Activated T-cell treated with anti-CD3 and anti-CD28 coated beads, Interleukin-2, amount 50 U/mL, for 4 hours (primary cell): ENCODE measurements at regions not wholly inside any gene's neighbourhood (a gene's known extent, or its start where the extent isn't known, plus 50 kb on each side); places are given as distances from the start of the nearest gene placed in this dataset.
A peak's percentile ranks its signal among the peaks of the same experiment; 100 is the strongest.

Experiments used
- ATAC-seq, 2 donors: fragments of 200-7000 bp; cut with Tn5 transposase; one replicate each; pipeline ENCODE4 v1.10.0; 2021
- DNase-seq: peaks from one replicate; pipeline ENCODE4 v3.0.0-alpha.2; 2020
- H3K27me3 Mint-ChIP-seq: one replicate; pipeline ENCODE4 v1.8.0; 2021; ENCODE audit warnings: low read depth, mixed read lengths
- H3K36me3 Mint-ChIP-seq: one replicate; pipeline ENCODE4 v1.8.0; 2022; ENCODE audit warnings: mixed read lengths; ENCODE audit not compliant: insufficient read depth
- H3K4me1 Mint-ChIP-seq: one replicate; pipeline ENCODE4 v1.8.0; 2021; ENCODE audit warnings: low read depth, mixed read lengths
- H3K4me3 Mint-ChIP-seq: one replicate; pipeline ENCODE4 v1.8.0; 2021; ENCODE audit warnings: mild to moderate bottlenecking, moderate library complexity, mixed read lengths
- H3K9me3 Mint-ChIP-seq: one replicate; pipeline ENCODE4 v1.8.0; 2021; ENCODE audit warnings: mixed read lengths

GRCh38 chr6:105648276-105648675, 245.4 kb upstream of the PREP start:
- peaks cover 2% of the 10 kb centered on the region for H3K27me3 Mint-ChIP-seq
- ATAC-seq (peak in 1 of 2 donors; percentile 10), DNase-seq (no peak)
- H3K4me3 Mint-ChIP-seq: no peak overlapping the region
- H3K36me3 Mint-ChIP-seq: no peaks in the 10 kb centered on the region
- no peaks in the 10 kb centered on the region for H3K9me3 Mint-ChIP-seq
- H3K4me1 Mint-ChIP-seq: peaks cover 81% of the 10 kb centered on the region

DNA sequence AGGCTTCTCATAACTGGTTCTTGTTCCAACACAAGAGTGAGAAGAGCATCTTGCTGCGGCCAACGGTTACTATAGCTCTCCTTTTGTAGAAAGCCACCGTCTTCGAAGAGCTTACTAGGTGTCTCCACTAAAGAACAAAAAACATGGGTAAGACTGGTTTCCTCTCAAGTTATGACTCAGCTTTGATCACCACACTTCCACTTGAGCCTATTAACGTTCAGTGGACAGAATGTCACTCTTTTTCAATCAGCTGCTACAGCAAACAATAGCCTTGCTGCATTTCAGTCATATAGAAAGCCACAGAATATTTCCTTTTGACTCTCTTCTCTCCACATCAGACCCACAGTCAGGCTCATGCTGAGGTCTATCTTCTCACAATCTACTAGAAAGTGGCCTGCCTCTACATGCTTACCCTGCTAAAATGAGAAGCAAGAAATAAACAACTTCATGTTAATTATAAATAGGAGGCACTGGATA, 243.5 kb upstream of the PREP start:
- ATAC-seq (peak; percentile 88 to 91), DNase-seq (no peak)
- Mint-ChIP-seq H3K36me3 (no peaks in the 10 kb centered on the region), H3K9me3 (no peaks in the 10 kb centered on the region), H3K4me1 (peaks cover 67% of the 10 kb centered on the region), H3K4me3 (no peak overlapping the region), H3K27me3 (peaks cover 2% of the 10 kb centered on the region)

DNA sequence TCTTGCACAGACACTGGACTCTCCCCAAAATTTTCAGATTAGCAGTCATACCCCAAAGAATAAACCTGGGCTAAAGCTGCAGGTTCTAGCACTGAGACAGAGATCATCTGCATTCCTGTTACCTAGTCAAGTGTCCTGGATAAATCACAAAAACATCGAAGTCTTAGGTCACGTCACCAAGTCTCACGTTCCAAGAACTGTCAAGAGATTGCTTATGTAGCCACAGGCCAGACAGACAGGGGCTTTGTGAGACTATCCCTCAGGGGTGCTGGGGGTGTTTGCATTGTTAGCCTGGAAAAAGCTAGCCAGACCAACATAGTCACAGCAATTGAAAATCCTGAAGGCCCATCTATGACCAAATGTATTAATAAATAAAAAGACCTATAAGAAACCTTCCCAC, 243.1 kb upstream of the PREP start:
- peak overlapping the region; percentile 22 for H3K4me3 Mint-ChIP-seq
- DNase-seq (no peak), ATAC-seq (peak; percentile 3 to 18)

GRCh38 chr6:105645156-105645555, 242.3 kb upstream of the PREP start:
- Mint-ChIP-seq H3K4me3 (no peak overlapping the region), H3K9me3 (no peaks in the 10 kb centered on the region), H3K27me3 (no peaks in the 10 kb centered on the region), H3K36me3 (no peaks in the 10 kb centered on the region), H3K4me1 (peaks cover 57% of the 10 kb centered on the region)
- DNase-seq: no peak
- ATAC-seq: no peak

More for the DNA sequence above, 243.1 kb upstream of the PREP start:
- Mint-ChIP-seq H3K36me3 (no peaks in the 10 kb centered on the region), H3K9me3 (no peaks in the 10 kb centered on the region), H3K27me3 (no peaks in the 10 kb centered on the region), H3K4me1 (peaks cover 64% of the 10 kb centered on the region)

- H3K36me3 Mint-ChIP-seq: no peaks in the 10 kb centered on the region
- H3K27me3 Mint-ChIP-seq: no peaks in the 10 kb centered on the region
- DNase-seq (no peak), ATAC-seq (no peak)
- H3K9me3 Mint-ChIP-seq: no peaks in the 10 kb centered on the region
- H3K4me1 Mint-ChIP-seq: peaks cover 55% of the 10 kb centered on the region
- H3K4me3 Mint-ChIP-seq: no peak overlapping the region
Observed at GRCh38 chr6:105644691-105645090, 241.8 kb upstream of the PREP start.

- DNase-seq (no peak), ATAC-seq (no peak)
- Mint-ChIP-seq H3K27me3 (no peaks in the 10 kb centered on the region), H3K36me3 (no peaks in the 10 kb centered on the region), H3K4me3 (no peak overlapping the region), H3K4me1 (peaks cover 50% of the 10 kb centered on the region), H3K9me3 (no peaks in the 10 kb centered on the region)
Observed at GRCh38 chr6:105644073-105644489, 241.2 kb upstream of the PREP start.

GRCh38 chr6:105642708-105643107, 239.8 kb upstream of the PREP start:
- ATAC-seq (no peak), DNase-seq (no peak)
- peaks cover 37% of the 10 kb centered on the region for H3K4me1 Mint-ChIP-seq
- no peak overlapping the region for H3K4me3 Mint-ChIP-seq
- H3K27me3 Mint-ChIP-seq: no peaks in the 10 kb centered on the region
- no peaks in the 10 kb centered on the region for H3K9me3 Mint-ChIP-seq
- H3K36me3 Mint-ChIP-seq: no peaks in the 10 kb centered on the region

- Mint-ChIP-seq H3K4me1 (peaks cover 29% of the 10 kb centered on the region), H3K4me3 (no peak overlapping the region), H3K36me3 (no peaks in the 10 kb centered on the region), H3K9me3 (no peaks in the 10 kb centered on the region), H3K27me3 (no peaks in the 10 kb centered on the region)
- ATAC-seq: no peak
- no peak for DNase-seq
Observed at GRCh38 chr6:105641504-105641903, 238.6 kb upstream of the PREP start.

- Mint-ChIP-seq H3K4me1 (peaks cover 9% of the 10 kb centered on the region), H3K36me3 (no peaks in the 10 kb centered on the region), H3K27me3 (peaks cover 1% of the 10 kb centered on the region), H3K9me3 (no peaks in the 10 kb centered on the region), H3K4me3 (no peak overlapping the region)
- DNase-seq (no peak), ATAC-seq (no peak)
Observed at GRCh38 chr6:105639124-105639523, 236.2 kb upstream of the PREP start.

DNA sequence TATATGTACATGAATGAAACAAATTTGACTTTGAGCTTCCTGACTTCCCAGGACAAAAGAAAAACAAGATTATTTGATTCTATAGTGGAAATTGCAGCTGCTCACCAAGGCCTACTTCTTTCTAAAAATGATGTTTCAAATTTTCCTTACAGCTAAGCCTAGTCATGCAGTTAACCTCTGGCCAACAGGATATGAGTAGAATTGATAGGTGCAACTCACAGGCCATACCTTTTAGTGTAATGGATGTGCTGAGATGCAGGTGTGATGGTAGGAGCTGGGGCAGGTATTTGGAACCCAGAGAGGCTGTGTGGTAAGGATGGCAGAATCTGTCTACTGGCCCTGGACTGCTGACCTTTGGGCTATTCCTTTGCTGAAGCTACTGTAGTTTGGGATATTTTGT, 230.9 kb upstream of the PREP start:
- Mint-ChIP-seq H3K4me3 (no peak overlapping the region), H3K27me3 (peaks cover 1% of the 10 kb centered on the region), H3K36me3 (no peaks in the 10 kb centered on the region), H3K9me3 (no peaks in the 10 kb centered on the region), H3K4me1 (peaks cover 5% of the 10 kb centered on the region)
- ATAC-seq: no peak
- DNase-seq: no peak

- Mint-ChIP-seq H3K4me1 (peaks cover 11% of the 10 kb centered on the region), H3K4me3 (no peak overlapping the region), H3K9me3 (no peaks in the 10 kb centered on the region), H3K36me3 (no peaks in the 10 kb centered on the region), H3K27me3 (no peaks in the 10 kb centered on the region)
- no peak for DNase-seq
- ATAC-seq: no peak
Observed at GRCh38 chr6:105628156-105628860, 225.4 kb upstream of the PREP start.

DNA sequence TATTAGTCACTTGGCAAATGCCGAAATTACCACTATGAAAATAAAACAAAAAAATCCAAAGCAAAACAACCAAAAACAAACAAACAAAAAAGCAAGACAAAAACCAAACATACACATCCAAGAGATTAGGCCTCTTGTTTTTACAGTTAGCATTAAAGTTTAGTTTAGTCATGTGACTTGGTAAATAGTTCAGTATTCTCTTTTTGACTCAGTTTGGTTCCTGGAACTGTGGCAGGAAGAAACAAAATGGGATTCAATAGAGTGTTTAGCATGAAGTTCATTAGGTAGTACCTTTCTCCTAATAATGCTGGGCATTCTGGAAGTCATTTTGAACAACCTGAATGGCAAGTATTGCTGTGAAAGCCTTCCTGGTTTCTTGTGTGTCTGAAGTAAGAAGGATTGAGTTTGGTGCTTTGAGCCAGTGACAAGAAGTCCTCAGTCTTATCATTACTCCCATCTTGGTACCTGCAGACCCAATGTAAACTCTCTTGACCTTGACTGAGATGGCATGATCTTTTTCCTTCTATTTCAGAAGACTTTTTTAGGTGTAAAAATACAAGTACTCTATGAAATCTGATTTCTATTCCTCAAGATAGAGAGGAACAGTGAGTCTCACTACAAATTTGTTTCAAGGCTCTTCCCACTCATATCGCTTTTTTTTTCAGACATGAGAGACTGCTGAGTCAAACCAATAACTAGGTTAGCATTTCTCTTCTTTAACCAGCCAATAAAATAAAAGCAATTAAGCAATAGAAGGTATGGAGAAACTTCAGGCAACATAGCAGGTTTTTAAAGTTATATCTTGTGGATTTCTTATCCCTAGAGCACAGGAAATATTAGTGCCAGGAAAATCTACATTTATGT, 223.6 kb upstream of the PREP start:
- Mint-ChIP-seq H3K27me3 (no peaks in the 10 kb centered on the region), H3K36me3 (no peaks in the 10 kb centered on the region), H3K4me1 (peaks cover 11% of the 10 kb centered on the region), H3K4me3 (peak overlapping the region; percentile 3), H3K9me3 (no peaks in the 10 kb centered on the region)
- peak in 1 of 2 donors; percentile 73 for ATAC-seq
- DNase-seq: no peak

GRCh38 chr6:105624021-105624420, 221.1 kb upstream of the PREP start:
- Mint-ChIP-seq H3K27me3 (no peaks in the 10 kb centered on the region), H3K36me3 (no peaks in the 10 kb centered on the region), H3K4me3 (no peak overlapping the region), H3K4me1 (peaks cover 14% of the 10 kb centered on the region), H3K9me3 (no peaks in the 10 kb centered on the region)
- DNase-seq (no peak), ATAC-seq (no peak)

- H3K27me3 Mint-ChIP-seq: no peaks in the 10 kb centered on the region
- H3K4me1 Mint-ChIP-seq: peaks cover 14% of the 10 kb centered on the region
- DNase-seq (no peak), ATAC-seq (no peak)
- no peaks in the 10 kb centered on the region for H3K9me3 Mint-ChIP-seq
- no peak overlapping the region for H3K4me3 Mint-ChIP-seq
- no peaks in the 10 kb centered on the region for H3K36me3 Mint-ChIP-seq
Observed at GRCh38 chr6:105622226-105622625, 219.3 kb upstream of the PREP start.
